ENCODE measurements at regions not wholly inside any gene's neighbourhood (a gene's known extent, or its start where the extent isn't known, plus 50 kb on each side); places are given as distances from the start of the nearest gene placed in this dataset.

GRCh38 chr14:98325761-98326160, 946.2 kb downstream of the BCL11B start:
- H3K4me3 ChIP-seq (replicated peaks in 1 of 3; ENCODE audit: insufficient read depth in 1 of 3, low read depth in 2 of 3, low read length in 3 of 3) = no peak overlapping the region
- H3K36me3 ChIP-seq (replicated peaks in 1 of 2; ENCODE audit: control insufficient read depth in 1 of 2, insufficient read depth in 2 of 2, low read length in 2 of 2) = no peaks in the 10 kb centered on the region
- no peak for DNase-seq (ENCODE audit: low spot score)
- no TSS peak for BruUV-seq (replicated peaks)
- 0% methylated on average over 1 of the region's 1 CpG for WGBS (ENCODE audit: low lambda C conversion rate)
- no peak overlapping the region for H2AFZ ChIP-seq (ENCODE audit: low read length)
- intact Hi-C loops (cut with micrococcal nuclease; ENCODE audit: unreplicated experiment) (no loop called here), in situ Hi-C loops (cut with HindIII; ENCODE audit: extremely low pct_ligation_motif_present, low pct_unique_long_range_greater_than_20kb) (no loop called here)
- no peak for ATAC-seq
- H3K27me3 ChIP-seq (ENCODE audit: control insufficient read depth in 1 of 2, insufficient read depth in 2 of 2, low read length in 2 of 2) = no peaks in the 10 kb centered on the region
- peaks cover 93% of the 10 kb centered on the region for H3K9me3 ChIP-seq (ENCODE audit: low read length)
- TF ChIP-seq MAX (IDR thresholded peaks at IDR 0.05) (no peak), ZNF558 (CRISPR knock-in tag; IDR thresholded peaks at IDR 0.05; ENCODE audit: borderline replicate concordance) (no peak), MZF1 (CRISPR knock-in tag; IDR thresholded peaks at IDR 0.05; ENCODE audit: borderline replicate concordance) (no peak), RARA (CRISPR knock-in tag; IDR thresholded peaks at IDR 0.05) (no peak), MAFG (CRISPR knock-in tag; IDR thresholded peaks at IDR 0.05) (no peak)
- no peak overlapping the region for H3K4me2 ChIP-seq (ENCODE audit: low read depth, low read length)
- H4K20me1 ChIP-seq (ENCODE audit: insufficient read depth, low read length) = no peaks in the 10 kb centered on the region
- H3K9ac ChIP-seq (ENCODE audit: insufficient read depth, low read depth, low read length) = no peak overlapping the region
- CTCF ChIA-PET (ENCODE audit: low intra/inter-chr PET ratio, low total read pairs) = no interaction called here
- H3K79me2 ChIP-seq (ENCODE audit: insufficient read depth, low read length) = no peaks in the 10 kb centered on the region
- POLR2A ChIA-PET = no interaction called here
- no peak overlapping the region for H3K27ac ChIP-seq (ENCODE audit: extremely low read length, insufficient read depth, low read length)
- FAIRE-seq = no peak
- no peaks in the 10 kb centered on the region for H3K4me1 ChIP-seq (ENCODE audit: insufficient read depth, low read length)

GRCh38 chr14:98328496-98328895, 943.5 kb downstream of the BCL11B start:
- Histone ChIP-seq H3K27me3 (ENCODE audit: control insufficient read depth in 1 of 2, insufficient read depth in 2 of 2, low read length in 2 of 2) (no peaks in the 10 kb centered on the region), H2AFZ (ENCODE audit: low read length) (no peak overlapping the region), H3K9ac (ENCODE audit: insufficient read depth, low read depth, low read length) (no peak overlapping the region), H3K9me3 (ENCODE audit: low read length) (peaks cover 82% of the 10 kb centered on the region), H3K79me2 (ENCODE audit: insufficient read depth, low read length) (no peaks in the 10 kb centered on the region), H4K20me1 (ENCODE audit: insufficient read depth, low read length) (no peaks in the 10 kb centered on the region), H3K4me2 (ENCODE audit: low read depth, low read length) (no peak overlapping the region), H3K36me3 (replicated peaks in 1 of 2; ENCODE audit: control insufficient read depth in 1 of 2, insufficient read depth in 2 of 2, low read length in 2 of 2) (no peaks in the 10 kb centered on the region), H3K27ac (ENCODE audit: extremely low read length, insufficient read depth, low read length) (no peak overlapping the region), H3K4me3 (replicated peaks in 1 of 3; ENCODE audit: insufficient read depth in 1 of 3, low read depth in 2 of 3, low read length in 3 of 3) (no peak overlapping the region), H3K4me1 (ENCODE audit: insufficient read depth, low read length) (no peaks in the 10 kb centered on the region)
- BruUV-seq (replicated peaks) = no TSS peak
- ATAC-seq (no peak), FAIRE-seq (no peak), DNase-seq (ENCODE audit: low spot score) (no peak)
- CTCF ChIA-PET (ENCODE audit: low intra/inter-chr PET ratio, low total read pairs) = no interaction called here
- intact Hi-C loops (cut with micrococcal nuclease; ENCODE audit: unreplicated experiment) (no loop called here), in situ Hi-C loops (cut with HindIII; ENCODE audit: extremely low pct_ligation_motif_present, low pct_unique_long_range_greater_than_20kb) (no loop called here)
- 23% methylated on average over 6 of the region's 6 CpGs for WGBS (ENCODE audit: low lambda C conversion rate)
- POLR2A ChIA-PET = no interaction called here
- no peak for TF ChIP-seq ZSCAN31 (CRISPR knock-in tag; IDR thresholded peaks at IDR 0.05; ENCODE audit: low read depth)
- no peak for TF ChIP-seq MEIS2 (CRISPR knock-in tag; IDR thresholded peaks at IDR 0.05)
- no peak for TF ChIP-seq GLI4 (CRISPR knock-in tag; IDR thresholded peaks at IDR 0.05; ENCODE audit: borderline replicate concordance)
- no peak for TF ChIP-seq GABPB1 (CRISPR knock-in tag; IDR thresholded peaks at IDR 0.05)
- TF ChIP-seq NFAT5 (CRISPR knock-in tag; IDR thresholded peaks at IDR 0.05) = no peak
- no peak for TF ChIP-seq ZNF788 (CRISPR knock-in tag; IDR thresholded peaks at IDR 0.05; ENCODE audit: borderline replicate concordance)
- no peak for TF ChIP-seq FOXK1 (CRISPR knock-in tag; IDR thresholded peaks at IDR 0.05; ENCODE audit: borderline replicate concordance, low read depth)
- TF ChIP-seq KDM6A (CRISPR knock-in tag; IDR thresholded peaks at IDR 0.05; ENCODE audit: low read depth) = no peak

All from HepG2 (cell line).